ENCODE measurements at regions not wholly inside any gene's neighbourhood (a gene's known extent, or its start where the extent isn't known, plus 50 kb on each side); places are given as distances from the start of the nearest gene placed in this dataset.

GRCh38 chrX:123075947-123076561 lies 108.0 kb upstream of the GRIA3 start:
- WGBS, 3 donors = 44 to 49% (median 47%) methylated on average over 4 of the region's 4 CpGs
- H3K9me3 ChIP-seq = no peaks in the 10 kb centered on the region
- ATAC-seq = no peak

GRCh38 chrX:123077631-123078030 lies 106.4 kb upstream of the GRIA3 start:
- Histone ChIP-seq H3K4me1 (no peaks in the 10 kb centered on the region), H3K27me3 (ENCODE audit: insufficient read depth in 3 of 3, low read length in 2 of 3) (no peaks in the 10 kb centered on the region), H3K9me3 (no peaks in the 10 kb centered on the region), H3K36me3 (ENCODE audit: insufficient read depth in 1 of 2, low read depth in 1 of 2) (no peaks in the 10 kb centered on the region), H3K4me3 (no peak overlapping the region), H3K27ac (no peak overlapping the region)
- no peak for TF ChIP-seq CTCF (IDR thresholded peaks at IDR 0.05)
- intact Hi-C loops (cut with DNase I) = no loop called here
- DNase-seq (no peak), ATAC-seq (no peak)

More at GRCh38 chrX:123075947-123076561, 108.0 kb upstream of the GRIA3 start:
- intact Hi-C loops (cut with DNase I) = no loop called here
- no peak for DNase-seq
- Histone ChIP-seq H3K27me3 (ENCODE audit: insufficient read depth in 3 of 3, low read length in 2 of 3) (no peaks in the 10 kb centered on the region), H3K4me3 (no peak overlapping the region), H3K27ac (no peak overlapping the region), H3K36me3 (ENCODE audit: insufficient read depth in 1 of 2, low read depth in 1 of 2) (no peaks in the 10 kb centered on the region), H3K4me1 (no peaks in the 10 kb centered on the region)
- TF ChIP-seq CTCF (IDR thresholded peaks at IDR 0.05) = no peak

GRCh38 chrX:123080065-123080464 lies 104.0 kb upstream of the GRIA3 start:
- WGBS, 3 donors = 64 to 72% (median 66%) methylated on average over 4 of the region's 4 CpGs
- Histone ChIP-seq H3K36me3 (ENCODE audit: insufficient read depth in 1 of 2, low read depth in 1 of 2) (no peaks in the 10 kb centered on the region), H3K4me1 (no peaks in the 10 kb centered on the region), H3K4me3 (no peak overlapping the region), H3K27me3 (ENCODE audit: insufficient read depth in 3 of 3, low read length in 2 of 3) (no peaks in the 10 kb centered on the region), H3K9me3 (no peaks in the 10 kb centered on the region), H3K27ac (no peak overlapping the region)
- TF ChIP-seq CTCF (IDR thresholded peaks at IDR 0.05) = no peak
- no peak for DNase-seq
- ATAC-seq = no peak
- intact Hi-C loops (cut with DNase I) = no loop called here

- Histone ChIP-seq H3K27me3 (ENCODE audit: insufficient read depth in 3 of 3, low read length in 2 of 3) (no peaks in the 10 kb centered on the region), H3K27ac (no peak overlapping the region), H3K9me3 (no peaks in the 10 kb centered on the region), H3K4me1 (no peaks in the 10 kb centered on the region), H3K36me3 (ENCODE audit: insufficient read depth in 1 of 2, low read depth in 1 of 2) (no peaks in the 10 kb centered on the region), H3K4me3 (no peak overlapping the region)
- DNase-seq = no peak
- no peak for ATAC-seq
- intact Hi-C loops (cut with DNase I) = no loop called here
- no peak for TF ChIP-seq CTCF (IDR thresholded peaks at IDR 0.05)
These were observed 102.3 kb upstream of the GRIA3 start for GRCh38 chrX:123081776-123082175.

GRCh38 chrX:123083924-123084323 lies 100.2 kb upstream of the GRIA3 start:
- WGBS, 3 donors = 35 to 56% (median 45%) methylated on average over 2 of the region's 2 CpGs
- intact Hi-C loops (cut with DNase I) = no loop called here
- no peaks in the 10 kb centered on the region for H3K27me3 ChIP-seq (ENCODE audit: insufficient read depth in 3 of 3, low read length in 2 of 3)
- H3K27ac ChIP-seq = no peak overlapping the region
- no peak for DNase-seq
- no peaks in the 10 kb centered on the region for H3K4me1 ChIP-seq
- no peaks in the 10 kb centered on the region for H3K9me3 ChIP-seq
- no peaks in the 10 kb centered on the region for H3K36me3 ChIP-seq (ENCODE audit: insufficient read depth in 1 of 2, low read depth in 1 of 2)
- no peak for TF ChIP-seq CTCF (IDR thresholded peaks at IDR 0.05)
- no peak for ATAC-seq
- H3K4me3 ChIP-seq = no peak overlapping the region
